Ishikawa (cell line): ENCODE measurements at regions not wholly inside any gene's neighbourhood (a gene's known extent, or its start where the extent isn't known, plus 50 kb on each side); places are given as distances from the start of the nearest gene placed in this dataset.
A peak's percentile ranks its signal among the peaks of the same experiment; 100 is the strongest.

Experiments used
- CEBPB ChIP-seq: IDR thresholded peaks from 2 replicates; pipeline ENCODE4 v1.6.1; 2012
- CREB1 ChIP-seq: IDR thresholded peaks from 2 replicates; pipeline ENCODE4 v1.6.1; 2012; ENCODE audit warnings: low read depth
- EGR1 ChIP-seq: IDR thresholded peaks from 2 replicates; pipeline ENCODE4 v1.6.1; 2012
- EP300 ChIP-seq: IDR thresholded peaks from 2 replicates; pipeline ENCODE4 v1.6.1; 2012; ENCODE audit warnings: borderline replicate concordance
- FOXM1 ChIP-seq: IDR thresholded peaks from 2 replicates; pipeline ENCODE4 v1.6.1; 2012; ENCODE audit warnings: low read depth, borderline replicate concordance
- MAX ChIP-seq: IDR thresholded peaks from 2 replicates; pipeline ENCODE4 v1.6.1; 2012
- NFIC ChIP-seq: IDR thresholded peaks from 2 replicates; pipeline ENCODE4 v1.6.1; 2012
- RAD21 ChIP-seq: IDR thresholded peaks from 2 replicates; pipeline ENCODE4 v1.6.1; 2012; ENCODE audit warnings: low read depth
- REST ChIP-seq: IDR thresholded peaks from 2 replicates; pipeline ENCODE4 v1.6.1; 2012; ENCODE audit warnings: low read depth, mild to moderate bottlenecking
- TAF1 ChIP-seq: IDR thresholded peaks from 2 replicates; pipeline ENCODE4 v1.6.1; 2012; ENCODE audit warnings: low read depth, mild to moderate bottlenecking
- TCF12 ChIP-seq: IDR thresholded peaks from 2 replicates; pipeline ENCODE4 v1.6.1; 2012; ENCODE audit warnings: low read depth
- TEAD4 ChIP-seq: IDR thresholded peaks from 2 replicates; pipeline ENCODE4 v1.6.1; 2012
- USF1 ChIP-seq: IDR thresholded peaks from 2 replicates; pipeline ENCODE4 v1.6.1; 2012
- YY1 ChIP-seq: IDR thresholded peaks from 2 replicates; pipeline ENCODE4 v1.6.1; 2012; ENCODE audit warnings: low read depth
- ZBTB7A ChIP-seq: IDR thresholded peaks from 2 replicates; pipeline ENCODE4 v1.6.1; 2012; ENCODE audit warnings: low read depth

GRCh38 chr3:30475038-30475808 lies 131.2 kb upstream of the TGFBR2 start:
- no peak for TF ChIP-seq TAF1
- no peak for TF ChIP-seq NFIC
- TF ChIP-seq TEAD4 = no peak
- TF ChIP-seq EP300 = no peak
- no peak for TF ChIP-seq EGR1
- TF ChIP-seq FOXM1 = no peak
- no peak for TF ChIP-seq TCF12
- TF ChIP-seq ZBTB7A = no peak
- TF ChIP-seq RAD21 = no peak
- no peak for TF ChIP-seq YY1
- TF ChIP-seq CEBPB = no peak
- TF ChIP-seq CREB1 = no peak
- TF ChIP-seq REST = no peak
- no peak for TF ChIP-seq USF1

DNA sequence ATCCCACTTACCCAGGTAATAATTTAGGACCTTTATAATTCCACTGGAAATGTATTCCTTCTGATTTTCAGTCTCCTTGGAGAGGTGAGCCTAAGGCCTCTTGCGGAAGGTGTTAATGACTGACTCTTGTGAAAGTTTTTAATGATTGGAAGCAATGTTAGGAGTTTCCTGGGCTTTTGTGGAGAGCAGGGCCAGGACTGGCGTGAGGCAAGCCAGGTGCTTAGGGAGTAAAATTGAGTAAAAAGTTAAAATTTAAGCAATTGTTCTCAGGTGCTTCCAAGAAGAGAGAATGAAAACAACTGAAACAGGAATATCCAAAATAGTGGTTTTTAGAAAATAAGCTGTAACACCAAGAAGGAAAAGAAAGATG lies 130.6 kb upstream of the TGFBR2 start:
- TF ChIP-seq NFIC (no peak), FOXM1 (no peak), REST (no peak), ZBTB7A (no peak), TAF1 (no peak), TEAD4 (no peak), TCF12 (no peak), YY1 (no peak), EGR1 (no peak), CEBPB (no peak), USF1 (no peak), EP300 (no peak), RAD21 (no peak), MAX (no peak), CREB1 (no peak)

DNA sequence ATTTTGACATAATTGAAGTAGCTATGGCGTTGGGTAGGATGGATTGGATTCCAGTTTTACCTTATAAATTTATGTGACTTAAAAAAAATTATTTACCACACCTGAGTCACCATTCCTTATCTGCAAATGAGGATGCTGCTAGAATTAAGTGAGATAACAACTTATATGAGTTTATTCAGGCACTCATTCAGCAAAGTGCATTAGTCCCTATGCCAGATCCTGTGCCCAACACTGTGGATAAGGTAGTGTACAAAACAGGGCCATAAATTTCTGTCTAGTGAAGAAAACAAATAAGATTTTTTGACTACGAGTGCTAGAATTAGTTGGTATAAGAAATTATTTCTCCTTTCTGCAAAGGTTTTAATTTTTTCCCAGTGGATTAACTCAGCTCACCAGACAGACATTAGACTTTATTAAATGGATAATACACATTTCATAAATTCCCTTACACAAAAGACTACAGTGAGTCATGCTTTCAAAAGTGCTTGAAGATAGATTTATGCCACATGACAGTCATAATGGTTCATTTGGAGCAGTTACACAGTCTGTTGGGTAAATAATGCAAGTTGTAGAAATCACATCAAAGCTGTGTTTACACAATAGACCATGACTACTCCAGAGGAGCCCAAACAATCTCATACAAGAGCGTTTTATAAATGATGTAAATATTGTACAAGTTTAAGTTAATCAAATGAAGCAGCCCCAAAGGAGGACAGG lies 129.9 kb upstream of the TGFBR2 start:
- TF ChIP-seq TEAD4 (peak; percentile 63), REST (no peak), EP300 (peak; percentile 76; the same call in 1 of the 2 replicates), NFIC (no peak), TCF12 (peak; percentile 66)

DNA sequence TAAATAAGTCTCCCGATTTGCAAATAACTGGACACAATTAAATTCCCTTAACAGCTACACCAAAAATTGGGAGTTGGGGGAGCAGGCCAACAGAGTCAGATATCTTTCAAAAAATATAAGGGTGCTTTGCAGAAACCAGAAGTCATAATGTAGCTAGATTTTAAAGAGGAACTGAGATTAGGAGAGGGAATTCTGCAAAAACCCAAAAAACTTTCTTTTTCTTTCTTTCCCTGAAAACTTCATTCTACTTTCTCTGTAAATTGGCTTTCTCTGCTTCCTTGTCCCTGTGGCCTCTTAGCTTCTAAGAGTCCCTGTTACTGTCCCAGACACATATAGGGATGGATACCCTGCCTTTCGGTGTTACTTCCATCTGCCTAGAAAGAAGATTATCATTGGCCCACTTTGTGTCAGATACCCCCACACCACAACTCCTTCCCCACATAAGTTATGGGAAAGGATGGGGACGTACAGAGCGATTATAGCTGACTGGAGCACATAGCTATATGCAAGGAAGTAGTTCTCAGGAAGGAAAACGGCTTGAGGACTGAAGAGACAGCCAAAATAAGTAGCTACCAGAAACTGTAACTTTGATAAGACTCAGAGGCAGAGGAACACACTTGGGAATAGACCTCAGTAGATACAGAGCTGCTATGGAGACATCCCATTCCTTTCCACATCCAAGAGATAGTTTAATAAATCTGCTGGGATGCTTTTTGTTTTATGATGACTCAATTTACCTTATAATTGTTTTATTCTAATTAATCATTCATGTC lies 129.1 kb upstream of the TGFBR2 start:
- TF ChIP-seq RAD21 (no peak), CEBPB (no peak), USF1 (no peak), CREB1 (no peak), FOXM1 (no peak), REST (no peak), NFIC (no peak), EP300 (no peak), TEAD4 (no peak), YY1 (no peak)
